Keratinocyte (primary cell): ENCODE measurements at regions not wholly inside any gene's neighbourhood (a gene's known extent, or its start where the extent isn't known, plus 50 kb on each side); places are given as distances from the start of the nearest gene placed in this dataset.

Source experiments
- CTCF ChIP-seq, 3 experiments: IDR thresholded peaks in 1 of 3; conservative IDR thresholded peaks in 1 of 3; optimal IDR thresholded peaks in 1 of 3; 2 replicates in 2 of 3; 3 replicates in 1 of 3; pipeline versions ENCODE3 to v1.5.1; 2011; ENCODE audit warnings: low read length in 3 of 3, mild to moderate bottlenecking in 3 of 3, moderate library complexity in 2 of 3, control low read depth in 1 of 3, inconsistent platforms in 1 of 3; ENCODE audit not compliant: insufficient read depth in 2 of 3; ENCODE audit errors: extremely low read depth in 1 of 3
- EZH2 ChIP-seq: IDR thresholded peaks from one replicate; pipeline ENCODE4 v1.6.1; 2012; ENCODE audit warnings: inconsistent platforms, mild to moderate bottlenecking, low read length, moderate library complexity

DNA sequence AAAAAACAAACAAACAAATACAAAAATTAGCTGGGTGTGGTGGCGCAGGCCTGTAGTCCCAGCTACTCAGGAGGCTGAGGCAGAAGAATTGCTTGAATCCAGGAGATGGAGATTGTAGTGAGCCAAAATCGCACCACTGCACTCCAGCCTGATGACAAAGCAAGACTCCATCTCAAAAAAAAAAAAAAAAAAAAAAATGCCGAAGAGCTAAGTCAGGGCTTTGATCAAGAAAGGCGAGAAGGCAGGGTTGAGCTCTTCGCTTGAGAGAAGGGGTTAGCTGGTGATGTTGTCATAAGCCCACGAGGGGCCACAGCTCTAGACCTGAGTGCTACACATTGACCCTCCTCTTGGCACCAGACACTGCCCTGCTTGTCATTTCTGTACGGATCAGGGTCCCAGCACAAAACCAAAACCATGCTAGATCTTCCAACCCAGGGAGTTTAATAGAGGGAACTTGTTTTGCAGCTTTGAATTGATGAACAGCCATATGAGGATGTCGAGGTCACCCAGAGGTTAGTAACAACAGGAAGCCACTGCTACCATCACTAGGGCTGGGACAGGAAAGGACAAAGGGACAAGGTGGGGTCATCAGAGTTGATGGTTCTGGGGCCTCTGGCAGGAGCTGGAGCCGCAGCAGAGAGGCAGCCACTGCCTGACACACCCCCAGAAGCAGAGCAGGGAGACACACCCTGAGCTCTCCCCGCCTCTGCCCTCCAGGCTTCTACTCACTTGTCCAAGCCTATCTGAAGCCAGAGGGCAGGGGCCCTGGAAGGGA, 122.7 kb downstream of the SNX5 start:
- TF ChIP-seq CTCF (optimal IDR thresholded peaks at IDR 0.05 in 1 of 3, IDR thresholded peaks at IDR 0.05 in 1 of 3, conservative IDR thresholded peaks at IDR 0.05 in 1 of 3; ENCODE audit: extremely low read depth in 1 of 3, insufficient read depth in 2 of 3, low read length in 3 of 3) (no peak), EZH2 (no peak)
